Endodermal cell (in vitro differentiated cells): ENCODE measurements at regions not wholly inside any gene's neighbourhood (a gene's known extent, or its start where the extent isn't known, plus 50 kb on each side); places are given as distances from the start of the nearest gene placed in this dataset.
"Not testable (repeated sequence)": the region's sequence is repeated elsewhere in the genome, so short reads cannot be mapped to it uniquely, and the experiment has no call there.

Source experiments
- DNase-seq: peaks from one replicate; pipeline ENCODE4 v3.0.0-alpha.2; 2017
- H3K27ac ChIP-seq: 2 replicates; pipeline ENCODE4 v1.5.1; 2013; ENCODE audit warnings: mild to moderate bottlenecking, low read depth, low read length, moderate library complexity
- H3K27me3 ChIP-seq: 2 replicates; pipeline ENCODE4 v1.6.1; 2013; ENCODE audit warnings: mild to moderate bottlenecking, low read length, moderate library complexity; ENCODE audit not compliant: insufficient read depth, control insufficient read depth, poor library complexity, severe bottlenecking
- H3K36me3 ChIP-seq: 2 replicates; pipeline ENCODE4 v1.7.0; 2013; ENCODE audit warnings: mild to moderate bottlenecking, low read length, moderate library complexity; ENCODE audit not compliant: control insufficient read depth, insufficient read depth
- H3K4me1 ChIP-seq: one replicate; pipeline ENCODE4 v1.7.0; 2013; ENCODE audit warnings: low read length; ENCODE audit not compliant: control insufficient read depth, insufficient read depth
- H3K4me3 ChIP-seq: 2 replicates; pipeline ENCODE4 v1.5.1; 2013; ENCODE audit warnings: mild to moderate bottlenecking, low read length, moderate library complexity
- H3K9ac ChIP-seq: 2 replicates; pipeline ENCODE4 v1.6.1; 2013; ENCODE audit warnings: mild to moderate bottlenecking, low read length, moderate library complexity; ENCODE audit not compliant: poor library complexity, severe bottlenecking; ENCODE audit errors: extremely low read depth
- H3K9me3 ChIP-seq: 2 replicates; pipeline ENCODE4 v1.6.1; 2013; ENCODE audit warnings: mild to moderate bottlenecking, low read length, moderate library complexity; ENCODE audit not compliant: control insufficient read depth
- H3K27ac Mint-ChIP-seq: 2 replicates; pipeline ENCODE4 v1.8.0; 2020; ENCODE audit warnings: mixed read lengths
- H3K27me3 Mint-ChIP-seq: 2 replicates; pipeline ENCODE4 v1.8.0; 2021; ENCODE audit warnings: mild to moderate bottlenecking, mixed read lengths; ENCODE audit not compliant: insufficient read depth
- H3K36me3 Mint-ChIP-seq: 2 replicates; pipeline ENCODE4 v1.8.0; 2020; ENCODE audit warnings: low read depth, mixed read lengths
- H3K4me1 Mint-ChIP-seq: 2 replicates; pipeline ENCODE4 v1.8.0; 2020; ENCODE audit warnings: mixed read lengths
- H3K4me3 Mint-ChIP-seq: 2 replicates; pipeline ENCODE4 v1.8.0; 2020; ENCODE audit warnings: mild to moderate bottlenecking, moderate library complexity, mixed read lengths
- H3K9me3 Mint-ChIP-seq: 2 replicates; pipeline ENCODE4 v1.8.0; 2020; ENCODE audit warnings: mild to moderate bottlenecking, mixed read lengths
- WGBS, 2 experiments: methylation state at CpG; one replicate each; pipeline versions ENCODE4 v1.1.5 to v1.1.7; 2013; ENCODE audit warnings: missing lambda C conversion rate in 2 of 2, mixed read lengths in 1 of 2; ENCODE audit not compliant: insufficient coverage in 1 of 2, insufficient read length in 1 of 2; 5-methylcytosine and 5-hydroxymethylcytosine counted together
- TF ChIP-seq, protein P1 (sequence below): fragments of 200-600 bp; sonication (generic); conservative IDR thresholded peaks from 2 replicates; pipeline ENCODE4 v1.5.0; 2021; ENCODE audit warnings: antibody characterized with exemption, mild to moderate bottlenecking

GRCh38 chr12:65728848-65729793 is 95.2 kb upstream of the HMGA2 start:
- H3K27me3 Mint-ChIP-seq, result peaks cover 54% of the 10 kb centered on the region
- 5% methylated on average over 29 to 66 of the region's 66 CpGs for WGBS, 2 experiments
- H3K4me3 Mint-ChIP-seq, result peak overlapping the region; percentile 68
- Histone ChIP-seq H3K4me3 (peak overlapping the region; percentile 83), H3K9ac (peak overlapping the region; percentile 54), H3K4me1 (no peaks in the 10 kb centered on the region), H3K27me3 (no peaks in the 10 kb centered on the region), H3K9me3 (no peaks in the 10 kb centered on the region), H3K36me3 (no peaks in the 10 kb centered on the region), H3K27ac (peak overlapping the region; percentile 85)
- TF ChIP-seq, protein P1, sequence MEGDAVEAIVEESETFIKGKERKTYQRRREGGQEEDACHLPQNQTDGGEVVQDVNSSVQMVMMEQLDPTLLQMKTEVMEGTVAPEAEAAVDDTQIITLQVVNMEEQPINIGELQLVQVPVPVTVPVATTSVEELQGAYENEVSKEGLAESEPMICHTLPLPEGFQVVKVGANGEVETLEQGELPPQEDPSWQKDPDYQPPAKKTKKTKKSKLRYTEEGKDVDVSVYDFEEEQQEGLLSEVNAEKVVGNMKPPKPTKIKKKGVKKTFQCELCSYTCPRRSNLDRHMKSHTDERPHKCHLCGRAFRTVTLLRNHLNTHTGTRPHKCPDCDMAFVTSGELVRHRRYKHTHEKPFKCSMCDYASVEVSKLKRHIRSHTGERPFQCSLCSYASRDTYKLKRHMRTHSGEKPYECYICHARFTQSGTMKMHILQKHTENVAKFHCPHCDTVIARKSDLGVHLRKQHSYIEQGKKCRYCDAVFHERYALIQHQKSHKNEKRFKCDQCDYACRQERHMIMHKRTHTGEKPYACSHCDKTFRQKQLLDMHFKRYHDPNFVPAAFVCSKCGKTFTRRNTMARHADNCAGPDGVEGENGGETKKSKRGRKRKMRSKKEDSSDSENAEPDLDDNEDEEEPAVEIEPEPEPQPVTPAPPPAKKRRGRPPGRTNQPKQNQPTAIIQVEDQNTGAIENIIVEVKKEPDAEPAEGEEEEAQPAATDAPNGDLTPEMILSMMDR, result peak; percentile 28
- peak; percentile 91 for DNase-seq
- H3K36me3 Mint-ChIP-seq, result no peaks in the 10 kb centered on the region
- H3K4me1 Mint-ChIP-seq, result peaks cover 13% of the 10 kb centered on the region
- peak overlapping the region; percentile 35 for H3K27ac Mint-ChIP-seq
- no peaks in the 10 kb centered on the region for H3K9me3 Mint-ChIP-seq

- Histone ChIP-seq H3K9ac (no peak overlapping the region), H3K4me3 (no peak overlapping the region), H3K27ac (no peak overlapping the region), H3K36me3 (no peaks in the 10 kb centered on the region), H3K27me3 (no peaks in the 10 kb centered on the region), H3K4me1 (no peaks in the 10 kb centered on the region), H3K9me3 (no peaks in the 10 kb centered on the region)
- Mint-ChIP-seq H3K4me1 (peaks cover 13% of the 10 kb centered on the region), H3K9me3 (no peaks in the 10 kb centered on the region), H3K4me3 (no peak overlapping the region), H3K27ac (no peak overlapping the region), H3K27me3 (peaks cover 56% of the 10 kb centered on the region), H3K36me3 (no peaks in the 10 kb centered on the region)
- DNase-seq, result no peak
- TF ChIP-seq, protein P1, result no peak
- WGBS, 2 experiments, result 95% methylated on average over 4 of the region's 4 CpGs
These were observed 92.5 kb upstream of the HMGA2 start for GRCh38 chr12:65731771-65732170.

DNA sequence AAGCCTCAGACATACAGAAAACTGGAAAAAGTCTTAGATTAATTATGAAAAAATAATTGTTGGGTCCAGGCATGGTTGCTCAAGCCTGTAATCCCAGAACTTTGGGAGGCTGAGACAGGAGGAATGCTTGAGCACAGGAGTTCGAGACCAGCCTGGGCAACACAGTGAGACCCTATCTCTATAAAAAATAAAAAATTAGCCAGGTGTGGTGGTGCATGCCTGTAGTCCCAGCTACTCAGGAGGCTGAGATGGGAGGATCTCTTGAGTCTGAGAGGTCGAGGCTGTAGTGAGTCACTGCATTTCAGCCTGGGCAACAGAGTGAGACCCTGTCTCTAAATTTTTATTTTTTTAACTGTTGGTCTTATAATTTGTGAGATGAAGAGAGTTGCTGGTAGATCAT is 90.6 kb upstream of the HMGA2 start:
- H3K36me3 ChIP-seq, H3K9ac ChIP-seq, H3K4me3 Mint-ChIP-seq, H3K4me1 ChIP-seq, H3K9me3 ChIP-seq, H3K27me3 ChIP-seq, DNase-seq, H3K36me3 Mint-ChIP-seq, H3K27ac ChIP-seq, H3K9me3 Mint-ChIP-seq, H3K4me3 ChIP-seq, H3K27ac Mint-ChIP-seq: not testable (repeated sequence)
- H3K27me3 Mint-ChIP-seq, result peaks cover 46% of the 10 kb centered on the region
- peaks cover 16% of the 10 kb centered on the region for H3K4me1 Mint-ChIP-seq
- WGBS, 2 experiments, result 83 to 84% methylated on average over 1 to 2 of the region's 2 CpGs
